ENCODE measurements at regions not wholly inside any gene's neighbourhood (a gene's known extent, or its start where the extent isn't known, plus 50 kb on each side); places are given as distances from the start of the nearest gene placed in this dataset.
"Not testable (repeated sequence)": the region's sequence is repeated elsewhere in the genome, so short reads cannot be mapped to it uniquely, and the experiment has no call there.

- DNase-seq: no peak
These were observed 56.4 kb upstream of the TNFAIP3 start for GRCh38 chr6:137810554-137811120.

GRCh38 chr6:137811121-137811915 lies 55.7 kb upstream of the TNFAIP3 start:
- DNase-seq: peak; percentile 98

GRCh38 chr6:137811916-137812553 lies 55.0 kb upstream of the TNFAIP3 start:
- DNase-seq: peak; percentile 95

GRCh38 chr6:137813308-137813970 lies 53.6 kb upstream of the TNFAIP3 start:
- DNase-seq: peak; percentile 27

- DNase-seq: not testable (repeated sequence)
These were observed 53.0 kb upstream of the TNFAIP3 start for GRCh38 chr6:137814030-137814429.

GRCh38 chr6:137815692-137816091 lies 51.4 kb upstream of the TNFAIP3 start:
- peak; percentile 57 for DNase-seq

- peak; percentile 93 for DNase-seq
These were observed 50.9 kb upstream of the TNFAIP3 start for GRCh38 chr6:137816133-137816579.

GRCh38 chr6:137816688-137817618 lies 50.1 kb upstream of the TNFAIP3 start:
- no peak for DNase-seq

All from suppressor macrophage treated with lipopolysaccharide for 4 hours (primary cell).